ENCODE measurements at regions not wholly inside any gene's neighbourhood (a gene's known extent, or its start where the extent isn't known, plus 50 kb on each side); places are given as distances from the start of the nearest gene placed in this dataset.
"Not testable (repeated sequence)": the region's sequence is repeated elsewhere in the genome, so short reads cannot be mapped to it uniquely, and the experiment has no call there.

DNA sequence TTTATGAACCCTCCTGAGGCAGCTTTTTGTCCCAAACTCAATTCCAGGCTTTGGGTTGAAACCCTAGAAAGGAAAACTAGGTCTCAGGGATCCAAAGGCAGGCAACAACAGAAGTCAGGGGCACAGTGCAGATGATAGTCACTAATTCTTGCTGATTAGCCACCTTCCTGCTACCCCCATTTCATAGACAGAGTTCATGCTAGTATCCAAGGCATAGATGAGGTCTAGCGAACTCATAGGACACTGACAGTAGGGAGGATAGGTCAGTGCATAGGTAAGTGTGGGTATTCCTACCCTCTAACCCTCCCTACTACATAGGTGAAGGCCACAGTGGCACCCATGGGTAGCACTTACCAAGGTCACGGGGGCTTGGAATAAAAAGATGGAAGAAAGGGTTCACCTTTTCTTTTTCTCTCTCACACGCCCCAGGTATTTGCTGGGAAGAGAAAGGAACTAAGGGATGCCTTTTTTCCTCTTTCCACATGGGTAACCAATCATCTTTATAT, 86.2 kb downstream of the SLC25A46 start:
- Histone ChIP-seq H3F3A (replicated peaks; ENCODE audit: insufficient read depth) (no peaks in the 10 kb centered on the region), H3K9me3 (no peaks in the 10 kb centered on the region), H3K4me1 (ENCODE audit: control insufficient read depth in 1 of 2, insufficient read depth in 2 of 2, low read depth in 1 of 2, low read length in 1 of 2) (no peaks in the 10 kb centered on the region), H3K4me3 (ENCODE audit: low read depth in 2 of 2, low read length in 1 of 2) (no peak overlapping the region), H3K27me3 (ENCODE audit: insufficient read depth) (no peaks in the 10 kb centered on the region), H3K79me2 (ENCODE audit: insufficient read depth) (no peaks in the 10 kb centered on the region), H3K9ac (no peak overlapping the region), H3K4me2 (no peak overlapping the region), H3K9me2 (no peaks in the 10 kb centered on the region), H2AFZ (ENCODE audit: low read depth) (no peak overlapping the region), H3K27ac (ENCODE audit: low read depth in 2 of 2, low read length in 1 of 2) (no peak overlapping the region), H4K20me1 (ENCODE audit: insufficient read depth) (no peaks in the 10 kb centered on the region), H3K36me3 (replicated peaks in 1 of 2; ENCODE audit: control insufficient read depth in 1 of 2, insufficient read depth in 2 of 2, low read length in 1 of 2) (no peaks in the 10 kb centered on the region)
- no peak for TF ChIP-seq RCOR1 (IDR thresholded peaks at IDR 0.05; ENCODE audit: low read length)
- TF ChIP-seq, protein P1, sequence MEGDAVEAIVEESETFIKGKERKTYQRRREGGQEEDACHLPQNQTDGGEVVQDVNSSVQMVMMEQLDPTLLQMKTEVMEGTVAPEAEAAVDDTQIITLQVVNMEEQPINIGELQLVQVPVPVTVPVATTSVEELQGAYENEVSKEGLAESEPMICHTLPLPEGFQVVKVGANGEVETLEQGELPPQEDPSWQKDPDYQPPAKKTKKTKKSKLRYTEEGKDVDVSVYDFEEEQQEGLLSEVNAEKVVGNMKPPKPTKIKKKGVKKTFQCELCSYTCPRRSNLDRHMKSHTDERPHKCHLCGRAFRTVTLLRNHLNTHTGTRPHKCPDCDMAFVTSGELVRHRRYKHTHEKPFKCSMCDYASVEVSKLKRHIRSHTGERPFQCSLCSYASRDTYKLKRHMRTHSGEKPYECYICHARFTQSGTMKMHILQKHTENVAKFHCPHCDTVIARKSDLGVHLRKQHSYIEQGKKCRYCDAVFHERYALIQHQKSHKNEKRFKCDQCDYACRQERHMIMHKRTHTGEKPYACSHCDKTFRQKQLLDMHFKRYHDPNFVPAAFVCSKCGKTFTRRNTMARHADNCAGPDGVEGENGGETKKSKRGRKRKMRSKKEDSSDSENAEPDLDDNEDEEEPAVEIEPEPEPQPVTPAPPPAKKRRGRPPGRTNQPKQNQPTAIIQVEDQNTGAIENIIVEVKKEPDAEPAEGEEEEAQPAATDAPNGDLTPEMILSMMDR (IDR thresholded peaks at IDR 0.05) = no peak
- no peak for TF ChIP-seq SMC3 (IDR thresholded peaks at IDR 0.05; ENCODE audit: low read depth, low read length)
- TF ChIP-seq, protein P2, sequence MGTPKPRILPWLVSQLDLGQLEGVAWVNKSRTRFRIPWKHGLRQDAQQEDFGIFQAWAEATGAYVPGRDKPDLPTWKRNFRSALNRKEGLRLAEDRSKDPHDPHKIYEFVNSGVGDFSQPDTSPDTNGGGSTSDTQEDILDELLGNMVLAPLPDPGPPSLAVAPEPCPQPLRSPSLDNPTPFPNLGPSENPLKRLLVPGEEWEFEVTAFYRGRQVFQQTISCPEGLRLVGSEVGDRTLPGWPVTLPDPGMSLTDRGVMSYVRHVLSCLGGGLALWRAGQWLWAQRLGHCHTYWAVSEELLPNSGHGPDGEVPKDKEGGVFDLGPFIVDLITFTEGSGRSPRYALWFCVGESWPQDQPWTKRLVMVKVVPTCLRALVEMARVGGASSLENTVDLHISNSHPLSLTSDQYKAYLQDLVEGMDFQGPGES (IDR thresholded peaks at IDR 0.05; ENCODE audit: low read depth, low read length) = no peak
- no peak for TF ChIP-seq POLR2AphosphoS5 (IDR thresholded peaks at IDR 0.05; ENCODE audit: low read depth, low read length)
- no peak for TF ChIP-seq NRF1 (IDR thresholded peaks at IDR 0.05; ENCODE audit: low read depth, low read length)
- WGBS (ENCODE audit: low lambda C conversion rate) = 23% methylated on average over 3 of the region's 3 CpGs
- ChIA-PET CTCF (no interaction called here), POLR2A (no interaction called here)
- DNase-seq = no peak

DNA sequence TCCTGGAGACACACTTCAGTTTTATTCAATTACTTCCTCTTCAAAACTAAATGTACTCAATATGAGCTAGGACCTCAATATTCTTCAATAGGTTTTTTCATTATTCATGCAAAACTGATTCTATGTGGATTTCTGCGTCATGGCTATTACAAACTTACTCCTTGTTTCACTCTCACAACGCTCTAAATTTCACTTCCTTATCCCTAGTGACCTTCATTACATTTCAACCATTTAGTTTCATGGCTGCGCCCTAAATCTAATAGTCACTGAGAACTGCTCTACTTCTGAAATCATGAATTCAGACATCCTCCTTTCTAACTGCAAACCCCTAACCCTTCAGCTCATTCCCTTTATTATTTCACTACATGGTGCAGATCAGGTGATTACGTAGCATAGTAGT, 93.9 kb downstream of the SLC25A46 start:
- ChIA-PET POLR2A (no interaction called here), CTCF (no interaction called here)
- 58% methylated on average over 4 of the region's 4 CpGs for WGBS (ENCODE audit: low lambda C conversion rate)
- Histone ChIP-seq H2AFZ (ENCODE audit: low read depth) (no peak overlapping the region), H3K4me3 (ENCODE audit: low read depth in 2 of 2, low read length in 1 of 2) (no peak overlapping the region), H3K9me3 (no peaks in the 10 kb centered on the region), H3K4me1 (ENCODE audit: control insufficient read depth in 1 of 2, insufficient read depth in 2 of 2, low read depth in 1 of 2, low read length in 1 of 2) (peaks cover 0 to 2% of the 10 kb centered on the region in 2 experiments; a peak in 1 of 4 replicates), H3K36me3 (replicated peaks in 1 of 2; ENCODE audit: control insufficient read depth in 1 of 2, insufficient read depth in 2 of 2, low read length in 1 of 2) (no peaks in the 10 kb centered on the region), H3K9ac (no peak overlapping the region), H3K79me2 (ENCODE audit: insufficient read depth) (no peaks in the 10 kb centered on the region), H4K20me1 (ENCODE audit: insufficient read depth) (no peaks in the 10 kb centered on the region), H3K27me3 (ENCODE audit: insufficient read depth) (no peaks in the 10 kb centered on the region), H3K27ac (ENCODE audit: low read depth in 2 of 2, low read length in 1 of 2) (no peak overlapping the region), H3K9me2 (no peaks in the 10 kb centered on the region), H3F3A (replicated peaks; ENCODE audit: insufficient read depth) (no peaks in the 10 kb centered on the region), H3K4me2 (no peak overlapping the region)
- TF ChIP-seq ELF1 (IDR thresholded peaks at IDR 0.05) (no peak), MXI1 (IDR thresholded peaks at IDR 0.05; ENCODE audit: low read depth, low read length) (no peak), RFX5 (IDR thresholded peaks at IDR 0.05; ENCODE audit: low read length) (no peak), NFIC (IDR thresholded peaks at IDR 0.05; ENCODE audit: borderline replicate concordance) (no peak), YY1 (IDR thresholded peaks at IDR 0.05; ENCODE audit: low read depth) (no peak), CHD2 (IDR thresholded peaks at IDR 0.05; ENCODE audit: low read length, partially characterized antibody) (no peak)
- TF ChIP-seq, protein P3, sequence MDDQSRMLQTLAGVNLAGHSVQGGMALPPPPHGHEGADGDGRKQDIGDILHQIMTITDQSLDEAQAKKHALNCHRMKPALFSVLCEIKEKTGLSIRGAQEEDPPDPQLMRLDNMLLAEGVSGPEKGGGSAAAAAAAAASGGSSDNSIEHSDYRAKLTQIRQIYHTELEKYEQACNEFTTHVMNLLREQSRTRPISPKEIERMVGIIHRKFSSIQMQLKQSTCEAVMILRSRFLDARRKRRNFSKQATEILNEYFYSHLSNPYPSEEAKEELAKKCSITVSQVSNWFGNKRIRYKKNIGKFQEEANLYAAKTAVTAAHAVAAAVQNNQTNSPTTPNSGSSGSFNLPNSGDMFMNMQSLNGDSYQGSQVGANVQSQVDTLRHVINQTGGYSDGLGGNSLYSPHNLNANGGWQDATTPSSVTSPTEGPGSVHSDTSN (IDR thresholded peaks at IDR 0.05) = no peak
- TF ChIP-seq, protein P2 (IDR thresholded peaks at IDR 0.05; ENCODE audit: low read depth, low read length) = no peak
- TF ChIP-seq, protein P1 (IDR thresholded peaks at IDR 0.05) = no peak
- no peak for DNase-seq

DNA sequence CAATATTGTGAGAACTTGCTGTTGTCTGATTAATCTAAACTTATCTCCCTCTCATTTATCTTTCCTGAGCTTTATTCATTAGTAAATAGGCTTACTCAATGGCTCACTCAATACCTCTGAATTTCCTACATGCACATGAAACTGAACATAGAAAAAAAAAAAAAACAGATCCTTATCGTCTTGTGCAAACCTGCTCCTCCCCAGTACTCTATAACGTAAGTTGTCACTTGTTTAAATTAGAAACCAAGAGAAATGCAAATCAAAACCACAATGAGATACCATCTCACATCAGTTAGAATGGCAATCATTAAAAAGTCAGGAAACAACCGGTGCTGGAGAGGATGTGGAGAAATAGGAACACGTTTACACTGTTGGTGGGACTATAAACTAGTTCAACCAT, 96.1 kb downstream of the SLC25A46 start:
- H3K36me3 ChIP-seq (replicated peaks in 1 of 2; ENCODE audit: control insufficient read depth in 1 of 2, insufficient read depth in 2 of 2, low read length in 1 of 2); DNase-seq; H3K9me2 ChIP-seq; H3K9ac ChIP-seq; CTCF ChIA-PET; H3K27me3 ChIP-seq (ENCODE audit: insufficient read depth); H2AFZ ChIP-seq (ENCODE audit: low read depth); H3K4me3 ChIP-seq (ENCODE audit: low read depth in 2 of 2, low read length in 1 of 2); H3F3A ChIP-seq (replicated peaks; ENCODE audit: insufficient read depth); POLR2A ChIA-PET; H3K27ac ChIP-seq (ENCODE audit: low read depth in 2 of 2, low read length in 1 of 2); H3K4me2 ChIP-seq; H3K4me1 ChIP-seq (ENCODE audit: control insufficient read depth in 1 of 2, insufficient read depth in 2 of 2, low read depth in 1 of 2, low read length in 1 of 2); H4K20me1 ChIP-seq (ENCODE audit: insufficient read depth); H3K9me3 ChIP-seq; H3K79me2 ChIP-seq (ENCODE audit: insufficient read depth): not testable (repeated sequence)
- 63% methylated on average over 4 of the region's 4 CpGs for WGBS (ENCODE audit: low lambda C conversion rate)

Measured in SK-N-SH (cell line).